22Rv1 (cell line): ENCODE measurements at regions not wholly inside any gene's neighbourhood (a gene's known extent, or its start where the extent isn't known, plus 50 kb on each side); places are given as distances from the start of the nearest gene placed in this dataset.

Experiments used
- ZFX ChIP-seq: fragments of 450-650 bp; IDR thresholded peaks from 2 replicates; pipeline ENCODE4 v1.6.1; 2017; ENCODE audit warnings: antibody characterized with exemption, borderline replicate concordance
- TF ChIP-seq, protein P1 (sequence below): fragments of 450-650 bp; IDR thresholded peaks from 2 replicates; pipeline ENCODE4 v1.5.1; 2017; ENCODE audit warnings: mild to moderate bottlenecking

DNA sequence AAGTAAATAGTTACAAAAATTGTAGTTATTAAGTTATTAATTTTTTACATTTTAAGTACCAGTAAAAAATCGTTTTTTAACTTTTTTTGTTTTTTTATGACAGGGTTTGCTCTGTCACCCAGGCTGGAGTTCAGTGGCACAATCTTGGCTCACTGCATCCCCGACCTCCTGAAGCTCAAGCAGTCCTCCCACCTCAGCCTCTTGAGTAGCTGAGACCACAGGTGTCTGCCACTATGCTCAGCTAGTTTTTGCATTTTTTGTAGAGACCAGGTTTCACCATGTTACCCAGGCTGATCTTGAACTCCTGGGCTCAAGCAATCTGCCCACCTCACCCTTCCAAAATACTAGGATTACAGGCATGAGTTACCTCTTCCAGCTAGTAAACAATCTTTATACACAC is 477.9 kb upstream of the MIR17HG start:
- TF ChIP-seq, protein P1, sequence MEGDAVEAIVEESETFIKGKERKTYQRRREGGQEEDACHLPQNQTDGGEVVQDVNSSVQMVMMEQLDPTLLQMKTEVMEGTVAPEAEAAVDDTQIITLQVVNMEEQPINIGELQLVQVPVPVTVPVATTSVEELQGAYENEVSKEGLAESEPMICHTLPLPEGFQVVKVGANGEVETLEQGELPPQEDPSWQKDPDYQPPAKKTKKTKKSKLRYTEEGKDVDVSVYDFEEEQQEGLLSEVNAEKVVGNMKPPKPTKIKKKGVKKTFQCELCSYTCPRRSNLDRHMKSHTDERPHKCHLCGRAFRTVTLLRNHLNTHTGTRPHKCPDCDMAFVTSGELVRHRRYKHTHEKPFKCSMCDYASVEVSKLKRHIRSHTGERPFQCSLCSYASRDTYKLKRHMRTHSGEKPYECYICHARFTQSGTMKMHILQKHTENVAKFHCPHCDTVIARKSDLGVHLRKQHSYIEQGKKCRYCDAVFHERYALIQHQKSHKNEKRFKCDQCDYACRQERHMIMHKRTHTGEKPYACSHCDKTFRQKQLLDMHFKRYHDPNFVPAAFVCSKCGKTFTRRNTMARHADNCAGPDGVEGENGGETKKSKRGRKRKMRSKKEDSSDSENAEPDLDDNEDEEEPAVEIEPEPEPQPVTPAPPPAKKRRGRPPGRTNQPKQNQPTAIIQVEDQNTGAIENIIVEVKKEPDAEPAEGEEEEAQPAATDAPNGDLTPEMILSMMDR: no peak
- TF ChIP-seq ZFX: no peak
